ENCODE measurements at regions not wholly inside any gene's neighbourhood (a gene's known extent, or its start where the extent isn't known, plus 50 kb on each side); places are given as distances from the start of the nearest gene placed in this dataset.
A peak's percentile ranks its signal among the peaks of the same experiment; 100 is the strongest.
"Not testable (repeated sequence)": the region's sequence is repeated elsewhere in the genome, so short reads cannot be mapped to it uniquely, and the experiment has no call there.

DNA sequence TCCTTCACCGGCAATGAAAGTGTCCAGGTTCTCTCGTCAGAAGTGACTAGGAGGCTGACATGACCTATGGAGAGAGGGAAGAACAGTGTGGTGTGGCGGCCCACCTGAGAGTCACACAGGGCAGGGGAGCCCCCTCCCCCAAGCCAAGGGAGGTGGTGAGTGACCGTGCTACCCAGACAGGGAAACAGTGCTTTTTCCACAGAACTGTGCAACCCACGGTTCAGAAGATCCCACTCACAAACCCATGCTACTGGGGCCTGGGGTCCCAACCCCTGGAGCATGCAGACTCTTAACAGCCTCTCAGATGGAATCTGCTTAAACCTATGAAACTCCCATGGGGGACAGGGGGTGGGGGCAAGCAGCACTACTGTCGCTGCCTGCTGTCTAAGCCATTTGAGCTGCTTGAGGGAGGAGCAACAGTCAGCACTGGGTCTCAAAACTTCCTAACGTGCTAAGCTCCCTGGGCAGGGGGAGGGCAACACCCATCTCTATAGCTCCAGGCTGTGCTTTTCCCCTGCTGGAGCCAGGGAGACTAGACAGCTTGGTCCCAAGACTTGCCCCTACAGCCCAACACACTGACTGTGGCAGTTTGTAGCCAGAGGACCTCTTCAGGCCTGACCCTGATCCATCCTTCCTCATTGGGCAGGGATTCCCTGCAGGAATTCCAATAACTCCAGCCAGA, 850.4 kb upstream of the AADAT start:
- DNase-seq = no peak

DNA sequence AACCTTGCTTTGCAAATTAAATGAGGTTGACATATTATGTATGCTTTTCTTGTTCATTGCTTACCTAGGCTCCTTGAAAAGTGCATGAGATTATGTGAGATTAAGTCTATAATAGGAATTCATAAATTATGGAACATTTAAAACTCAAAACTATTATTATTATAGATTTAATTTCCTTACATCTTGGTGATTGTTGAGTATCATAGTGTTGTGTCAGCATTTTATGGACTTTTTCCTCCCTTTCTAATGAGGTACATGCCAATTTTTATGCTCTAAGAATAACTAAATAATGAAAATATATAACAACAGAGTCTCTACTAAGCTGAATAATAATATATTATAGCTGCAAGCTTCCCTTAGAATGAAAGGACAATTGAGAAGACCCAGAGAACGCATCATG, 848.8 kb upstream of the AADAT start:
- no peak for DNase-seq

DNA sequence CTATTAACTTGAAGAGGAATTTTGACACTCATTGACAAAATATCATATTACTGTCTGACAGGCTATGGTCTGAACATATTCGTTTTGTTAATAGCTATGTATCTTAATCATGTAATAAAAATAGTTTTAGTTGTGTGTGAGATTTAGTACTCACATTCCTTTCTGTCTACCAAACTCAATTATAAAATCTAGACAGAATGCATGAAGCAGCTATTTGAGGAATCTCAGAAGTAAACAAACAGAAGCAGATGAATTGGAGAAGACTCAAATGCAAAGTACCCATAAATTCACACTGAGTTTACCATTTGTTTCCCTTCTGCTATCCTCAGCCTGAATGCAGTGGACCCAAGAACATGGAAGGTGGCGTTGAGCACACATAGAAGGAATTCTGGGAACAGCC, 841.6 kb upstream of the AADAT start:
- DNase-seq = no peak

DNA sequence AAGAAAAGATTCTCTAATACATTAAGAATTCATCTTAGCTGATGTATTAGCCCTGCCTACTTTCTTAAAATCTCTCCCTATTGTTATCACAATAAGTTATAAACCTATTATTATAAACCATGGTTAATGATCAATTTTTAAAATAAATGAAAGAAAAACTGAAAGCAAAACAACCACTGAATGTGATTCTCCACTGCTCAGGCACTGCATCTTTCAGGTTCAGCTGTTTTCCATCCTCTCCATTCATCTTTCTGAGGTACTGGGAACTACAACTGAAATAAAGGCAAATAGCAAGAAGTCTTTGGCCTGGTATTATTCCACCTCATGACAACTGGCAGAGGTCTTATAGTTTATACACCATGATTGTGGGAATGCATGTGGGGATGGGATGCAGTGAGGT, 798.9 kb upstream of the AADAT start:
- no peak for DNase-seq

DNA sequence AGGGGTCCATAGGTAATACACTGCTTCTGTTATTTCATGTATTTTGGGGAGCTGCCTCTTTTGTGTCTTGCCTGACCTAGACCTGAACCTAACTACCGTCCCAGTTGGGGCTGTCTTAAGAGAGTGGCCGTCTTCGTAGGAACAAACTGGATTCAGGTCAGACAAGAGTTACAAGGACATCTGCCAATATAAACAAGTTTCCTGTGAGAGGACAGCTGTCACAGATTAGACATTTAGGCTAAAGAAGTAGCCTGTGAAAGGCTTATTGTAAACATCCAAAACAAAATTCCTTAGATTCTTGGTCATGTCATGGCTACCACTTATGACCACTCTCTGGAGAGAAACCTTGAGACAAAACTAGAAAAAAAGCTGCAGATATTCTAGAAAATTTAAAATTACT, 797.6 kb upstream of the AADAT start:
- no peak for DNase-seq

DNA sequence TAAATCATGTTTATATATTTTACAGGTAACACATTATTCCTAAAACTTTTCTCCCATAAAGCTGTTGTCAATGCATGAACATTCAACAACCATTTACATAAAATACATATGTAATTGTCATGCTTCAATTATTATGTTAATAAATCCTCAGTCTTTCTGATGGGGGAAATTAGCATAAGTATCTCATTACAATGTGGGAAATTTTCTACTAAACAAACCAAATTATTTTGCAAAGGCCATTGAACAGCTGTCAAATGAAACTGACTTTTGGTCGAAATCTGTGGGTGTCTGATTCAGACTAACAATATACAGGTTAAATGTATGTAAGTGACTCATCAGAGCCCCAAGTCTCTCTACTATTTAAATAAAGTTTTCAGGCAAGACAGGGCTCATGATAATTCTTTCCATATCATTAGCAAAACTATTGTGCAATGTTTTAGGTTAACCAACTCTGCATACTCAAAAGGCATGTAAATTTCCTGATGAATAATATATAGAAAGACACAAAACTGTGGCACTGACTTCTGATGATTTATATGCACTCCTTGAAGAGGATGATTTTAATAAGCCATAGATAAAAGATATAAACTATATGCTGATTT, 795.3 kb upstream of the AADAT start:
- no peak for DNase-seq

DNA sequence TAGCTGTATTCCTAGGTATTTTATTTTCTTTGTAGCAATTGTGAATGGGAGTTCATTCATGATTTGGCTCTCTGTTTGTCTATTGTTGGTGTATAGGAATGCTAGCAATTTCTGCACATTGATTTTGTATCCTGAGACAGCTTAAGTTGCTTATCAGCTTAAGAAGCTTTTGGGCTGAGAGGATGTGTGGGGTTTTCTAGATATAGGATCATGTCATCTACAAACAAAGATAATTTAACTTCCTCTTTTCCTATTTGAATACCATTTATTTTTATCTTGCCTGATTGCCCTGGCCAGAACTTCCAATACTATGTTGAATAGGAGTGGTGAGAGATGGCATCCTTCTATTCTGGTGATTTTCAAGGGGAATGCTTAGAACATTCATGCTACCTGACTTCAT, 791.9 kb upstream of the AADAT start:
- not testable (repeated sequence) for DNase-seq

DNA sequence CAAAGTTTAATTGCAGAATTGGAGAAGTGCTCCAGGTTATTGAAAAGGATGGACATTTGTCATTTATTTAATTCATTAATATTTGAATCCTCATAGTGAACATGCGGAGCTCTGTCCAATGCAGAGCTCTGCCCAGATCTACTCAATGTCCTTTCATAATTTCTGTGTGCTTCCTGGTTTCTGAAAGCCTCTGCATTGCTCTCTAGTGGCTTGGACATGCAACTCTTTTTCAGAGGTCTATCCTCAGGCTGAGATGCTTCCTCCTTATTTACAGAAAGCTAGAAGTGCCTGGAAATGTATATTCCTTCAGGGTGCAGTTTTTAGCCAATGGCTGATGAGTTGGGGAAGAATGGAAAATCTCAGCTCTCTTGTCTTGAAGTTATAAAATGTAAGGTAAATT, 786.1 kb upstream of the AADAT start:
- no peak for DNase-seq

DNA sequence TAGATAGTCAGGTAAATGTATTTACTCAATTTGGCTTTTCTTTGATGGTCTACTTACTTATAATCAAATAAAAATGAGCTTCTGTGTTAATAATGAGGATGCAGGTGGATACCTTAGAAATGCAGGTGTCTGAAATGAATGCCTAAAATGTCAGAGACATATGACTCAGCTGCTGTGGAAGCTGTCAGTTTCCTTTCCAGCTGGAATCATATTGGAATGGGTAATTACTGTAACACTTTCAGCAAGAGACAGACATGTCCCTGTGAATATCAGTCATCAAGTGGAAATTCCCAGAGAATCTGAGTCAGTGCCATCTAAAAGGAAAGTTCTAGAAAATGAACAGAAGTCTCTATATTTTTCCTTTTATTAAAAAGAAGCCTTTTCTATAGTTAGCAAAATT, 783.0 kb upstream of the AADAT start:
- no peak for DNase-seq

DNA sequence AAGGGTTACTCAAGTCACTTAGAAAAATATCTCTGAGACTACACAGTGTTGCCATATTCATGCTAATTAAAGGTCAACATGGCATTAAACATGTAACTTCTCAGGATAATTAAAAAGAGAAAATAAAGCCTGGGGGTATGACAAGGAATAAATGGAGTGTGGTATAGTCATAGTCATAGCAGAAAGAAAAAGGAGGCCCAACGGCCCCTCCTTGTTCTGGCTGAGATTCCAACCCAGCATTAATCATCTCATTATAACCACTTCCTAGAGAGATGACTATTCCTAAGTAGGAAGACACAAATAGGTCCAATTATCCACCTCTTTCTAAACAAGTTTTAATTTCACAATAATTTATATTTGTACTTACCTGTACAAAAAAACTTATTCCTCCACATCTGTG, 778.4 kb upstream of the AADAT start:
- DNase-seq = no peak

DNA sequence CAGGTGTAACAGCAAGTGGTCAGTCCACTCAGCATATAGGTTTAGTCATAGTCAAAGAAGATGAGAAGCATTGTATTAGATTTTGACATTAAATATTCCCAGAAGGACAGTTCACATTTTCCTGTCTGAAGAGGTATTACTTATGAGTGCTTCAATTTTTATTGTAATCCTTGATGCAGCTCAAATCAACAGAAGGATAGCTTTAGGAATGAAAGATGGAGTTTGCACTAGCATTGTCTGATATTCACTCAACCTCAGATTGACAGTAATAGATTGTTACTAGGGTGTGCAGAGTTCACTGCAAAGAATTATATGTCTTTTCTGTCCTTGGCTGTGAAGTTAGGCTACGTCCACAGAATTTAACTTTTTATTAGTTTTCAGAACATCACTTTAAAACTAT, 764.3 kb upstream of the AADAT start:
- DNase-seq = no peak

DNA sequence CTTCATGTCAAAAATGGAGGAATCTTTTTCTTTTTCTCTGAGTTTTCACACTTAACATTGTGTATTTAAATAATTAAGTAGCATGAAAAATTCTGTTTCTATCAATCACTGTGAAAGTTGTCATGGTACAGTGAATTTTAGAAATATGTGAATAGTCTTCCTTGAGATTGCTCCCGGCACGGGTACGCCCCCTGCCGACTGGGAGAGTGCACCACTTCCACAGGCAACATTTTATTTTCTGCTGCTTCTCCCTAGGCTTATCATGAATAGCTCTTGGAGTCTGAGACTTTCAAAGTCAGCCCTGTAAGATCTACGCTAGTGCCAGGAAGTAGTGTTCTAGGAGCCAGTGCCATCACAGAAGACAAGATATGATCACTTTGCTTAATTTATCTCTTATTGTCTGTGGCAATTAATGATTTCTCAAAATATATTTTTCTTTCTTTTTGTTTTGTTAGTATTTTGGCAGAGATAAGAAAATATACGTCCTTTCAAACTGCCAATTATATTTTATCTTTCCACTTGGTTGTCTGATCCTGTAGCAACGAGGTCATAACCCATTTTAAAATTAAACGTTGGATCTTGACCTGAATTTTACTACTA, 763.8 kb upstream of the AADAT start:
- DNase-seq = no peak

DNA sequence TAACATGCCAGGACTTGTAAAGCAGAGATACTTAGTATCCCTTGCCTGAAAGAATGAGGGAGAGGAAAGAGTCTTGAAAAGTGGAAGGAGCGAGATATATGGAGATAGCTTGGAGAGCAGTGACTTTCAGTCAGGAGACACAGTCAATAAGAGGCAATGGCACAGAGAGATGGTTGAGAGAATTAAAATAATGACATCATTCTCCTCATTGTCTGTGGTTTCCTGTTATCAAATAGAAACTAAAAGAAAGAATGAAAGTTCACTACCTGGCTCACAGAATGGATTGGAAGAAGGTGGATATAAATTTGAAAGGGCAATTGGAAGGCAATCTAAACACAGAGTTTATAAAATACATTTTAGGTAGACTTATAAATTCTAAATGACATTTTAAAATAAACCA, 760.2 kb upstream of the AADAT start:
- no peak for DNase-seq

DNA sequence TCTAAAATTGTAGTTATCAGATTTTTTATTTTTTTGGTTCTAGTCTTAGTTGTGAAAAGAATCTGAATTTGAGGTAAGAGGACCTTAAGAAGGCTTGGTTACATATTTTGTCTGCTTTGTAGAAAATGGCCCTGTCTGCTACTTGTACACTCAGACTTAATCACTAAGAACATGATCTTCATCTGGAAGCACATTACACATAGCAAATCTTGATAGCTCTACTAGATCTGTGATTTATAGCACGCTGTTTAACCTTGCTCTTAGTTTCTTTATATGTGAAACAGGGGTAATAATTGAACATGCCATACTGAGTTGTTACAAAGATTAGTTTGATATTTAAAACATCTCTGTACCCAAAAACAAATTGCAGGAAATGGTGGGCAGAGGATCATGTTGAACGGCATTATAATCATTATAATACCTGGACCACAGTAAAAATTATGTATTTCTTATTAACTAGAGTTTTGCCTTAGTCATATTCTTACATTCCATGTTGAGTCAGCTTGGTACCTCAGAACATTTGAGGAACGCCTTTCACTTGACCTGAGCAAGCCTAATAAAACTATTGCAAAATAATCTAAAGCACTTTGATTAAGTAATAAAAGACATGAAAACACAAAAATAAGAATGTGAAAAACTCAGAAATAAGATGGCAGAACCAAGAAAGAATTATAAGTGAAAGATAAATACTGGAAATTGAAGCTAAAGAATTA, 738.0 kb upstream of the AADAT start:
- no peak for DNase-seq

DNA sequence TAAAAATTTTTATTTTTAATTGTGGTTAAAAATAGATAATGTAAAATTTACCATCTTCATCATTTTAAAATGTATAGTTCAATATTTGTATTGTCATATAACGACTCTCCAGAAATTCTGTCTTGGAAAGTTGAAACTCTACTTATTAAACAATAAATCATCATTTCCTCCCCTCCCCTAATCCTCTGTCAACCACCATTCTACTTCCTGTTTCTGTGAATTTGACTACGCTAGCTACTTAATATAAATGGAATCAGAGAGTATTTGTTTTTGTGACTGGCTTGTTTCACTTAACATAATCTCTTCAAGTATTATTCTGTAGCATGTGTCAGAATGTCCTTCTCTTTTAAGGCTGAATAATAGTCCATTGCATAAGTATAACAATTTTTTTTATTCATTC, 729.0 kb upstream of the AADAT start:
- DNase-seq = no peak

DNA sequence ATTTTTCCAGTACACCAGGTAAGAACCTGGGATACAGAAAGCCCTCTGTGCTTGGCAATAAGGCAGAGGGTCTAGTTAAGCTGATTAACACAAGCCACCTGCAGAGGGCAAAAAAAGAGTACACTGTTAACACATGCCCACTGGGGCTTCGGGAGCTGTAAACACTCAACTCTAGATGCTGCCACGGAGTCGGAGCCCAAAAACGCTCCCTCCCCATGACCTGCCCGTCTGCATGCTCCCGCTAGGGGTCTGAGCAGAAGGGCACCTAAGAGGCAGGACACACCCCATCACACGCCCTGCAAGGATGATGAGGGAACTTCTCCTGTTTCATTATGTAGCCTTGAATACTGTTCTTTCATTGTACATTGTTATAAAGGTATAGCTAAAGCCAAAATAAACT, 715.6 kb upstream of the AADAT start:
- peak; percentile 5 to 7 for DNase-seq

DNA sequence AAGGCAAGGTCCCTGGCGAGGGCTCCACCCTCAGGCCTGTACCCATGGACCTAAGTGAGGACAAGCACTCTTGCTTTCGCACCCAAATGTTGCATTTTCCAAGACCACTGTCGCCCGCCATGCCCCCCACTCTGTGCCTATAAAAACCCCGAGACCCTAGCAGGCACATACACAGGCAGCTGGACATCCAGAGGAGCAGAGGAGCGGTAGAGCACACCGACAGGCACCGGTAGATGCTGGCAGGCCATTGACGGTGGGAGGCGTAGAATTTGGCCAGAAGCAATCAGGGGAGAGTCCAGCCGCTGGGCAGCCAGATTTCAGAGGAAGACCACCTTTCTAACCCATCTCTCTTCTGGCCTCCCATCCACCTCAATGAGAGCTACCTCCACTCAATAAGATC, 715.2 kb upstream of the AADAT start:
- no peak for DNase-seq

DNA sequence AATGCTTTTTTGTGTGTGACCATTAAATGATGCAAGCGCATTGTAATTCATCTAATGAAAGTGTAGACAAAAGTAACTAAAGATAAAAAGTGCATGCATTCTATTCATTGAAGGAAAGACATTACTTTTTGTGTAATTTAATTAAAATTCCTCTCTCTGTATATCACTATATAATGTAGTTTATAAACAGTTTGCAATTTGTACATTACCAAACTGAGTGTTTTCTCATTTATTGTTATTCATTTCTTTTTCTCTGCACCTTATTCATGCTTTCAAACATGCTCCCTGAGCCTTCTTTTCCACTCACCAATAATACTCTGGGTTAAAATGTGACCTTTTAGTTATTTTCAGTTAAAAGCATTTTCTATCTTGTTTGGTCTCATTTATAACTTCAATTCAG, 713.7 kb upstream of the AADAT start:
- DNase-seq = no peak

DNA sequence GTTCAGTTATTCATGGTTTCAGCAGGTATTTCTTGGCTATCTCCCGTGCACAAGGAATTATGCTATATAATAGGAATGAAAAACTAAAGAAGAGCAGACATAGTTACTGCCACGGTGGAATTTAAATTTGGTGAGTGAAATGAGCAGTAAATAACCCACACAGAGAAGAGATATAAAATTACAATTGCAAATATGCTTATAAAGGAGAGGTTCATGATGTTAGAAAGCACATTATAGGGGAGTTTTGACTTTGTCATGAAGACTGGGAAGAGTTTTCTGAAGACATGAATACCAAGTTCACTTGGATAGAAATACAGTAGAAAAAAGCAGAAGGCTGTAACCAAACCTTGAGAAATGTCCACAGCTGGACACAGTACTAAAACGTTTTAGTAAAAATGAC, 712.0 kb upstream of the AADAT start:
- DNase-seq = no peak

DNA sequence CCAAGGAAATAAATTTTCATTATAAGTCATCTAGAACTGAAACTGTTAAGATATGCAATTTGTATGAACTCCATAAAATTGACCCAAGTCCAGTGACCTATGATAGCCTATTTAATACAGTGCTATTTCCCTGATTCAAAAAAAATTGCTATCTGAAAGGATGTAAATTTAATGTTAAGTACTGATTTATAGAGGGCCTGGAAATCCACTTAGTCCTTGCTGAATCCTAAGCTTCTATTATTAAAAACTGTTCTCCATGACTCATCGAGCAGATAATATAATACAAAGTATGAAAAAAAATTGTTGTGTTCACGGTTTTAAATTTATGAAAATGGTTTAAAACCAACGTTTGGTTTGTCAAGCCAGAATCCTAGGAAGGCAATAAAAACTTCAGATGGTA, 704.8 kb upstream of the AADAT start:
- DNase-seq = no peak

DNA sequence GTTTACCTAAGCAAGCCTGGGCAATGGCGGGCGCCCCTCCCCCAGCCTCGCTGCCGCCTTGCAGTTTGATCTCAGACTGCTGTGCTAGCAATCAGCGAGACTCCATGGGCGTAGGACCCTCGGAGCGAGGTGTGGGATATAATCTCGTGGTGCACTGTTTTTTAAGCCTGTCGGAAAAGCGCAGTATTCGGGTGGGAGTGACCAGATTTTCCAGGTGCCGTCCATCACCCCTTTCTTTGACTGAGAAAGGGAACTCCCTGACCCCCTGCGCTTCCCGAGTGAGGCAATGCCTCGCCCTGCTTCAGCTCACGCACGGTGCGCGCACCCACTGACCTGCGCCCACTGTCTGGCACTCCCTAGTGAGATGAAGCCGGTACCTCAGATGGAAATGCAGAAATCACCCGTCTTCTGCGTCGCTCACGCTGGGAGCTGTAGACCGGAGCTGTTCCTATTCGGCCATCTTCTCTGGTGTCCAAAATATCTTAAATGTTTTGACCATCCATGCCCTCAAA, 698.8 kb upstream of the AADAT start:
- not testable (repeated sequence) for DNase-seq

DNA sequence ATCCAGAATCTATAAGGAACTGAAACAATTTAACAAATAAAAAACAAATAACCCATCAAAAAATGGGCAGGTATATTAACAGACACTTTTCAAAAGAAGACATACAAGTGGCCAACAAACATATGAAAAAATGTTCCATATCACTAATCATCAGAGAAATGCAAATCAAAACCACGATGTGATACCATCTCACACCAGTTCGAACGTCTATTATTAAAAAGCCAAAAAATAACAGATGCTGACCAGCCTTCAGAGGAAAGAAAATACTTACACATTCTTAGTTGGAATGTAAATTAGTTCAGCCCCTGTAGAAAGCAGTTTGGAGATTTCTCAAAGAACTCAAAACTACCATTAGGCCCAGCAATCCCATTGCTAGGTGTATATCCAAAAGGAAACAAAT, 687.9 kb upstream of the AADAT start:
- DNase-seq = no peak

DNA sequence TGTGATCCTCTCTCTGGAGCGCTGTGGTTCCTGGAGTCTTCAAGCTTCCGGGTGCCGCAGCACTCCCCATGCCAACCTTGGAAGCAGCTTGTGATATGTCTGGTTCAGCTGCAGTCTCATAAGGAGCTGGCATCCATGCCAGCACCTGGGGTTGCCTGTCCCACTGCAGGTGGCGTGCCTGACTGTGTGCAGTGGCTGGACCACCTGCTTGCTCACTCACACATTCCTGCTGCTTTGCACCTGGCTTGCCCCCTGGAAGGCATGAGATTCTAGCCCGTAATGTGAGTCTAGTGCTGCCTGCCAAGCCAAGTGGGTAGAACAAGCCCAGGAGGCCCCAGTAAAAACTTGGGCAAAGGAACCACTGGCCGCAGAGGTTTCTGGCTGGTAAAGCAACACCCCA, 687.2 kb upstream of the AADAT start:
- DNase-seq = peak in 1 of 2 experiments; percentile 13

DNA sequence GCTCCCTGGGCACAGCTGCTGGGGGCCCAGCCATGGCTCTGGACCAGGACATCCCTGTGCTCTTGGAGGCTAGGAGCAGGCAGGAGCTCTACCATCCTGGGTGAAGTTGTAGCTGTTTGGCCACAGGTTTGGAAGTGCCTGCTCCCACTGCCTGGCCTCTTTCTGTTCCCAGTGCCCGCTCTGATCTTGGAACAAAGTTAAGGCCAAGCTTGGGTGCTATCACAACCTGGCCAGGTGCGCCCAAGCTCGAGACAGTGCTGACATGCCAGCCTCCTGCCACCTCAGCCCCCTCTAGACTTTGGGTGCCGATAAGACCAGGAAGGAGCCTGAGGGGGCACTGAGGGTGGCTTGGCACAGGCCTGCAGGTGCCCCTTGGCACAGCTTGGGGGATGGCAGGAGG, 686.1 kb upstream of the AADAT start:
- DNase-seq = no peak
